GM12878 (cell line): ENCODE measurements at regions not wholly inside any gene's neighbourhood (a gene's known extent, or its start where the extent isn't known, plus 50 kb on each side); places are given as distances from the start of the nearest gene placed in this dataset.

Experiments used
- ATAC-seq: fragments of 200-7000 bp; cut with Tn5 transposase; 3 replicates; pipeline ENCODE4 v1.9.1; 2020; ENCODE audit warnings: mild to moderate bottlenecking, moderate library complexity
- BruUV-seq: library from RNA; stranded (reverse); fragments of 400-500 nt; replicated peaks from 2 replicates; lab custom pipeline; 2021; lab: Mats Ljungman, UMichigan
- CTCF ChIA-PET: fragments of 300-600 bp; sonication (Branson Sonifier 250); formaldehyde crosslinking; extraction: SDS; loops from one replicate; lab custom pipeline; 2021; ENCODE audit warnings: inconsistent platforms; lab: Yijun Ruan, JAX
- POLR2A ChIA-PET: fragments of 350-600 bp; formaldehyde crosslinking; extraction: SDS; loops from one replicate; lab custom pipeline; 2021; ENCODE audit warnings: inconsistent platforms; lab: Charles Lee
- RAD21 ChIA-PET: fragments of 300-600 bp; sonication (Branson Sonifier 250); formaldehyde crosslinking; loops from one replicate; lab custom pipeline; 2023; ENCODE audit warnings: antibody characterized with exemption; ENCODE audit not compliant: unreplicated experiment; lab: Charles Lee
- SMC1A ChIA-PET: fragments of 300-600 bp; sonication (Branson Sonifier 250); formaldehyde crosslinking; loops from one replicate; lab custom pipeline; 2023; ENCODE audit not compliant: unreplicated experiment, uncharacterized antibody; lab: Charles Lee
- DNase-seq: peaks from one replicate; pipeline ENCODE4 v3.0.0-alpha.2; 2011; ENCODE audit warnings: low read depth, low spot score
- FAIRE-seq: peaks from 3 replicates; lab custom pipeline; 2011; peaks lifted over from hg19 to GRCh38; lab: Jason Lieb, UNC
- H2AFZ ChIP-seq: 2 replicates; pipeline ENCODE4 v1.6.0; 2011; ENCODE audit warnings: low read depth, low read length, control low read depth; ENCODE audit not compliant: control insufficient read depth
- H3K27ac ChIP-seq: 2 replicates; pipeline ENCODE4 v1.5.1; 2011; ENCODE audit warnings: control low read depth; ENCODE audit not compliant: control insufficient read depth, insufficient read depth
- H3K27me3 ChIP-seq, 2 experiments: replicated peaks in 1 of 2; 2 replicates each; pipeline versions ENCODE4 v1.6.0 to v1.6.1; 2011; ENCODE audit warnings: low read length in 1 of 2; ENCODE audit not compliant: control insufficient read depth in 2 of 2, insufficient read depth in 2 of 2
- H3K36me3 ChIP-seq, 2 experiments: 2 replicates each; pipeline ENCODE4 v1.5.1; 2011; ENCODE audit warnings: low read length in 1 of 2; ENCODE audit not compliant: control insufficient read depth in 2 of 2, insufficient read depth in 2 of 2
- H3K4me1 ChIP-seq: 2 replicates; pipeline ENCODE4 v1.6.1; 2011; ENCODE audit warnings: mild to moderate bottlenecking, low read length, moderate library complexity, mixed read lengths; ENCODE audit not compliant: control insufficient read depth, insufficient read depth
- H3K4me2 ChIP-seq: 2 replicates; pipeline ENCODE4 v1.6.0; 2011; ENCODE audit warnings: control low read depth; ENCODE audit not compliant: control insufficient read depth, insufficient read depth
- H3K4me3 ChIP-seq: fragments of 200-600 bp; sonication (generic); 2 replicates; pipeline ENCODE4 v1.5.1; 2016
- H3K79me2 ChIP-seq: 2 replicates; pipeline ENCODE4 v1.6.0; 2011; ENCODE audit warnings: low read length; ENCODE audit not compliant: control insufficient read depth, insufficient read depth
- H3K9ac ChIP-seq: 2 replicates; pipeline ENCODE4 v1.8.0; 2011; ENCODE audit warnings: low read length, control low read depth, mixed read lengths; ENCODE audit not compliant: control insufficient read depth, insufficient read depth
- H3K9me3 ChIP-seq: replicated peaks from 3 replicates; pipeline ENCODE4 v1.5.1; 2011; ENCODE audit warnings: mild to moderate bottlenecking, low read length; ENCODE audit not compliant: control insufficient read depth, insufficient read depth
- H4K20me1 ChIP-seq: 2 replicates; pipeline ENCODE4 v1.6.0; 2011; ENCODE audit not compliant: control insufficient read depth, insufficient read depth
- BCL11A ChIP-seq: IDR thresholded peaks from 2 replicates; pipeline ENCODE4 v1.6.1; 2011; ENCODE audit warnings: low read depth, low read length
- CHD1 ChIP-seq: IDR thresholded peaks from 2 replicates; pipeline ENCODE4 v1.6.1; 2012; ENCODE audit warnings: low read depth, low read length, improper control_type of control experiment
- CHD4 ChIP-seq: fragments of 200-600 bp; sonication (generic); IDR thresholded peaks from 2 replicates; pipeline ENCODE4 v1.6.1; 2016; ENCODE audit warnings: mild to moderate bottlenecking
- POLR2AphosphoS2 ChIP-seq: IDR thresholded peaks from 2 replicates; pipeline ENCODE4 v1.6.1; 2011; ENCODE audit warnings: low read depth, mild to moderate bottlenecking, low read length, improper control_type of control experiment, moderate library complexity
- RAD51 ChIP-seq: fragments of 450-650 bp; IDR thresholded peaks from 2 replicates; pipeline ENCODE4 v1.6.1; 2016; ENCODE audit warnings: moderate library complexity, mild to moderate bottlenecking, inconsistent platforms
- RBBP5 ChIP-seq: fragments of 200-600 bp; sonication (generic); conservative IDR thresholded peaks from 2 replicates; pipeline ENCODE4 v1.6.1; 2016
- SP1 ChIP-seq: IDR thresholded peaks from one replicate; pipeline ENCODE4 v1.6.1; 2011; ENCODE audit warnings: low read depth, low read length
- SUZ12 ChIP-seq: fragments of 200-600 bp; sonication (generic); IDR thresholded peaks from one replicate; pipeline ENCODE4 v1.6.1; 2018; ENCODE audit warnings: antibody characterized with exemption, mild to moderate bottlenecking; ENCODE audit not compliant: unreplicated experiment
- TBL1XR1 ChIP-seq: IDR thresholded peaks from 2 replicates; pipeline ENCODE4 v1.6.1; 2012; ENCODE audit warnings: low read depth, low read length, improper control_type of control experiment
- ZNF207 ChIP-seq: fragments of 450-650 bp; IDR thresholded peaks from 2 replicates; pipeline ENCODE4 v1.6.1; 2014; ENCODE audit warnings: antibody characterized with exemption, mild to moderate bottlenecking, borderline replicate concordance
- ZNF384 ChIP-seq: IDR thresholded peaks from 2 replicates; pipeline ENCODE4 v1.6.1; 2012; ENCODE audit warnings: low read depth, mild to moderate bottlenecking, low read length, improper control_type of control experiment, borderline replicate concordance
- ZSCAN29 ChIP-seq: fragments of 450-650 bp; IDR thresholded peaks from 2 replicates; pipeline ENCODE4 v1.6.1; 2017; ENCODE audit warnings: mild to moderate bottlenecking, moderate library complexity
- WGBS: methylation state at CpG from one replicate; pipeline ENCODE4 v1.1.6; 2016; ENCODE audit warnings: low lambda C conversion rate; ENCODE audit not compliant: insufficient replicate concordance, insufficient coverage; ENCODE audit errors: missing lambda C conversion rate; 5-methylcytosine and 5-hydroxymethylcytosine counted together
- in situ Hi-C: fragments of 300-500 bp; cut with MboI; formaldehyde crosslinking; loops from 9 replicates; pipeline ENCODE4 v1.14.3; 2018; ENCODE audit warnings: mixed read lengths
- intact Hi-C: fragments of 100-400 bp; cut with micrococcal nuclease; formaldehyde crosslinking; loops from one replicate; pipeline ENCODE4 v1.14.2; 2022; ENCODE audit not compliant: unreplicated experiment
- TF ChIP-seq, protein P1 (sequence below): IDR thresholded peaks from 2 replicates; pipeline ENCODE4 v1.6.1; 2012; ENCODE audit warnings: mild to moderate bottlenecking, low read depth, low read length
- TF ChIP-seq, protein P2 (sequence below): fragments of 150-350 bp; IDR thresholded peaks from 2 replicates; pipeline ENCODE4 v1.6.1; 2016; ENCODE audit warnings: low read depth, low read length
- TF ChIP-seq, protein P3 (sequence below): fragments of 450-650 bp; IDR thresholded peaks from 2 replicates; pipeline ENCODE4 v1.6.1; 2016; ENCODE audit warnings: mild to moderate bottlenecking
- TF ChIP-seq, protein P4 (sequence below), 3 experiments: IDR thresholded peaks in 2 of 3; conservative IDR thresholded peaks in 1 of 3; 2 replicates each; pipeline ENCODE4 v1.5.1; 2011; ENCODE audit warnings: low read depth in 3 of 3, low read length in 3 of 3, mild to moderate bottlenecking in 3 of 3, control low read depth in 2 of 3, moderate library complexity in 2 of 3, inconsistent platforms in 1 of 3, mixed read lengths in 1 of 3; ENCODE audit not compliant: control insufficient read depth in 2 of 3, insufficient read depth in 1 of 3; ENCODE audit errors: extremely low read depth in 1 of 3

DNA sequence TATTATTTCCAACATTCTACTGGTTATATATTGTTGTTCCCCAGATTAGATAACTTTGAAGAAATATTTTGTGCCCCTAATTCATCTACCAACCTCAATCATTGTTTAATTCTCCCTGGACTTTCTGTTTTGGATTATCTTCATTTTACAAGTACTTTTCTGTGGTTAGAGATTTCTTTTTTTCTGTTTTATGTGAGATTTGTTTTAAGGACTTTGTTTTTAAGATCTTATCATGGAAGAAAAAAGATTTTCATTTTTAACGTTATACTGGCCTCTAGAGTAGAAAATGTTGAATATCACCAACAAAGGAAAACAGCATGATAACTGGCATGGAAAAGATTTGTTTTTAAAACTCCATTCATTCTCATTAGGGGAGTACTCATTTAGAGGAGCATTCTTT, 210.9 kb upstream of the KCNMB2 start:
- ChIA-PET POLR2A (no interaction called here), SMC1A (no interaction called here), CTCF (interaction anchor here (0.6 kb wide), 1 partner anchor 761 kb away, joined by 3 read pairs; no protein-coding TSS in a partner anchor), RAD21 (no interaction called here)
- Histone ChIP-seq H3K9ac (no peak overlapping the region), H3K4me2 (no peak overlapping the region), H3K27ac (no peak overlapping the region), H3K79me2 (no peaks in the 10 kb centered on the region), H3K4me3 (no peak overlapping the region), H3K36me3 (no peaks in the 10 kb centered on the region), H3K27me3 (no peaks in the 10 kb centered on the region), H3K9me3 (no peaks in the 10 kb centered on the region), H3K4me1 (no peaks in the 10 kb centered on the region), H4K20me1 (no peaks in the 10 kb centered on the region), H2AFZ (no peak overlapping the region)
- FAIRE-seq (no peak), ATAC-seq (no peak), DNase-seq (no peak)
- WGBS, result 0% methylated on average over 1 of the region's 1 CpG
- BruUV-seq, result no TSS peak
- no peak for TF ChIP-seq SP1
- TF ChIP-seq ZNF384, result no peak
- TF ChIP-seq, protein P1, sequence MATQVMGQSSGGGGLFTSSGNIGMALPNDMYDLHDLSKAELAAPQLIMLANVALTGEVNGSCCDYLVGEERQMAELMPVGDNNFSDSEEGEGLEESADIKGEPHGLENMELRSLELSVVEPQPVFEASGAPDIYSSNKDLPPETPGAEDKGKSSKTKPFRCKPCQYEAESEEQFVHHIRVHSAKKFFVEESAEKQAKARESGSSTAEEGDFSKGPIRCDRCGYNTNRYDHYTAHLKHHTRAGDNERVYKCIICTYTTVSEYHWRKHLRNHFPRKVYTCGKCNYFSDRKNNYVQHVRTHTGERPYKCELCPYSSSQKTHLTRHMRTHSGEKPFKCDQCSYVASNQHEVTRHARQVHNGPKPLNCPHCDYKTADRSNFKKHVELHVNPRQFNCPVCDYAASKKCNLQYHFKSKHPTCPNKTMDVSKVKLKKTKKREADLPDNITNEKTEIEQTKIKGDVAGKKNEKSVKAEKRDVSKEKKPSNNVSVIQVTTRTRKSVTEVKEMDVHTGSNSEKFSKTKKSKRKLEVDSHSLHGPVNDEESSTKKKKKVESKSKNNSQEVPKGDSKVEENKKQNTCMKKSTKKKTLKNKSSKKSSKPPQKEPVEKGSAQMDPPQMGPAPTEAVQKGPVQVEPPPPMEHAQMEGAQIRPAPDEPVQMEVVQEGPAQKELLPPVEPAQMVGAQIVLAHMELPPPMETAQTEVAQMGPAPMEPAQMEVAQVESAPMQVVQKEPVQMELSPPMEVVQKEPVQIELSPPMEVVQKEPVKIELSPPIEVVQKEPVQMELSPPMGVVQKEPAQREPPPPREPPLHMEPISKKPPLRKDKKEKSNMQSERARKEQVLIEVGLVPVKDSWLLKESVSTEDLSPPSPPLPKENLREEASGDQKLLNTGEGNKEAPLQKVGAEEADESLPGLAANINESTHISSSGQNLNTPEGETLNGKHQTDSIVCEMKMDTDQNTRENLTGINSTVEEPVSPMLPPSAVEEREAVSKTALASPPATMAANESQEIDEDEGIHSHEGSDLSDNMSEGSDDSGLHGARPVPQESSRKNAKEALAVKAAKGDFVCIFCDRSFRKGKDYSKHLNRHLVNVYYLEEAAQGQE, result no peak
- TF ChIP-seq TBL1XR1, result no peak
- TF ChIP-seq ZSCAN29, result no peak
- TF ChIP-seq, protein P2, sequence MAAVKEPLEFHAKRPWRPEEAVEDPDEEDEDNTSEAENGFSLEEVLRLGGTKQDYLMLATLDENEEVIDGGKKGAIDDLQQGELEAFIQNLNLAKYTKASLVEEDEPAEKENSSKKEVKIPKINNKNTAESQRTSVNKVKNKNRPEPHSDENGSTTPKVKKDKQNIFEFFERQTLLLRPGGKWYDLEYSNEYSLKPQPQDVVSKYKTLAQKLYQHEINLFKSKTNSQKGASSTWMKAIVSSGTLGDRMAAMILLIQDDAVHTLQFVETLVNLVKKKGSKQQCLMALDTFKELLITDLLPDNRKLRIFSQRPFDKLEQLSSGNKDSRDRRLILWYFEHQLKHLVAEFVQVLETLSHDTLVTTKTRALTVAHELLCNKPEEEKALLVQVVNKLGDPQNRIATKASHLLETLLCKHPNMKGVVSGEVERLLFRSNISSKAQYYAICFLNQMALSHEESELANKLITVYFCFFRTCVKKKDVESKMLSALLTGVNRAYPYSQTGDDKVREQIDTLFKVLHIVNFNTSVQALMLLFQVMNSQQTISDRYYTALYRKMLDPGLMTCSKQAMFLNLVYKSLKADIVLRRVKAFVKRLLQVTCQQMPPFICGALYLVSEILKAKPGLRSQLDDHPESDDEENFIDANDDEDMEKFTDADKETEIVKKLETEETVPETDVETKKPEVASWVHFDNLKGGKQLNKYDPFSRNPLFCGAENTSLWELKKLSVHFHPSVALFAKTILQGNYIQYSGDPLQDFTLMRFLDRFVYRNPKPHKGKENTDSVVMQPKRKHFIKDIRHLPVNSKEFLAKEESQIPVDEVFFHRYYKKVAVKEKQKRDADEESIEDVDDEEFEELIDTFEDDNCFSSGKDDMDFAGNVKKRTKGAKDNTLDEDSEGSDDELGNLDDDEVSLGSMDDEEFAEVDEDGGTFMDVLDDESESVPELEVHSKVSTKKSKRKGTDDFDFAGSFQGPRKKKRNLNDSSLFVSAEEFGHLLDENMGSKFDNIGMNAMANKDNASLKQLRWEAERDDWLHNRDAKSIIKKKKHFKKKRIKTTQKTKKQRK, result no peak
- TF ChIP-seq ZNF207, result no peak
- TF ChIP-seq RAD51, result no peak
- TF ChIP-seq SUZ12, result no peak
- TF ChIP-seq RBBP5, result no peak
- TF ChIP-seq, protein P3, sequence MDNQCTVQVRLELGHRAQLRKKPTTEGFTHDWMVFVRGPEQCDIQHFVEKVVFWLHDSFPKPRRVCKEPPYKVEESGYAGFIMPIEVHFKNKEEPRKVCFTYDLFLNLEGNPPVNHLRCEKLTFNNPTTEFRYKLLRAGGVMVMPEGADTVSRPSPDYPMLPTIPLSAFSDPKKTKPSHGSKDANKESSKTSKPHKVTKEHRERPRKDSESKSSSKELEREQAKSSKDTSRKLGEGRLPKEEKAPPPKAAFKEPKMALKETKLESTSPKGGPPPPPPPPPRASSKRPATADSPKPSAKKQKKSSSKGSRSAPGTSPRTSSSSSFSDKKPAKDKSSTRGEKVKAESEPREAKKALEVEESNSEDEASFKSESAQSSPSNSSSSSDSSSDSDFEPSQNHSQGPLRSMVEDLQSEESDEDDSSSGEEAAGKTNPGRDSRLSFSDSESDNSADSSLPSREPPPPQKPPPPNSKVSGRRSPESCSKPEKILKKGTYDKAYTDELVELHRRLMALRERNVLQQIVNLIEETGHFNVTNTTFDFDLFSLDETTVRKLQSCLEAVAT, result no peak
- TF ChIP-seq, protein P4, sequence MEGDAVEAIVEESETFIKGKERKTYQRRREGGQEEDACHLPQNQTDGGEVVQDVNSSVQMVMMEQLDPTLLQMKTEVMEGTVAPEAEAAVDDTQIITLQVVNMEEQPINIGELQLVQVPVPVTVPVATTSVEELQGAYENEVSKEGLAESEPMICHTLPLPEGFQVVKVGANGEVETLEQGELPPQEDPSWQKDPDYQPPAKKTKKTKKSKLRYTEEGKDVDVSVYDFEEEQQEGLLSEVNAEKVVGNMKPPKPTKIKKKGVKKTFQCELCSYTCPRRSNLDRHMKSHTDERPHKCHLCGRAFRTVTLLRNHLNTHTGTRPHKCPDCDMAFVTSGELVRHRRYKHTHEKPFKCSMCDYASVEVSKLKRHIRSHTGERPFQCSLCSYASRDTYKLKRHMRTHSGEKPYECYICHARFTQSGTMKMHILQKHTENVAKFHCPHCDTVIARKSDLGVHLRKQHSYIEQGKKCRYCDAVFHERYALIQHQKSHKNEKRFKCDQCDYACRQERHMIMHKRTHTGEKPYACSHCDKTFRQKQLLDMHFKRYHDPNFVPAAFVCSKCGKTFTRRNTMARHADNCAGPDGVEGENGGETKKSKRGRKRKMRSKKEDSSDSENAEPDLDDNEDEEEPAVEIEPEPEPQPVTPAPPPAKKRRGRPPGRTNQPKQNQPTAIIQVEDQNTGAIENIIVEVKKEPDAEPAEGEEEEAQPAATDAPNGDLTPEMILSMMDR (IDR thresholded peaks at IDR 0.05 in 2 of 3, conservative IDR thresholded peaks at IDR 0.05 in 1 of 3; ENCODE audit: control insufficient read depth in 2 of 3, extremely low read depth in 1 of 3, insufficient read depth in 1 of 3, low read depth in 3 of 3, low read length in 3 of 3), result no peak
- TF ChIP-seq BCL11A, result no peak
- no peak for TF ChIP-seq CHD4
- no peak for TF ChIP-seq POLR2AphosphoS2
- no peak for TF ChIP-seq CHD1
- in situ Hi-C loops (no loop called here), intact Hi-C loops (no loop called here)
